HL-60 (cell line): ENCODE measurements at regions not wholly inside any gene's neighbourhood (a gene's known extent, or its start where the extent isn't known, plus 50 kb on each side); places are given as distances from the start of the nearest gene placed in this dataset.
A peak's percentile ranks its signal among the peaks of the same experiment; 100 is the strongest.
"Not testable (repeated sequence)": the region's sequence is repeated elsewhere in the genome, so short reads cannot be mapped to it uniquely, and the experiment has no call there.

Source experiments
- DNase-seq, 2 experiments: peaks; one replicate each; pipeline ENCODE4 v3.0.0-alpha.2; 2010 to 2020; ENCODE audit warnings: low read depth in 1 of 2, low spot score in 1 of 2
- H3K27ac ChIP-seq: fragments of 250-450 bp; sonication (Bioruptor Pico); replicated peaks from 2 replicates; pipeline ENCODE4 v1.5.1; 2020; ENCODE audit warnings: mild to moderate bottlenecking, moderate library complexity
- H3K27me3 ChIP-seq: fragments of 250-450 bp; sonication (Bioruptor Pico); 2 replicates; pipeline ENCODE4 v1.5.1; 2021; ENCODE audit warnings: mild to moderate bottlenecking, moderate library complexity; ENCODE audit not compliant: insufficient read depth, poor library complexity, severe bottlenecking
- H3K4me3 ChIP-seq: replicated peaks from 2 replicates; pipeline ENCODE4 v1.5.1; 2011; ENCODE audit warnings: mild to moderate bottlenecking, control low read depth, low read length; ENCODE audit not compliant: insufficient read depth
- CTCF ChIP-seq: IDR thresholded peaks from one replicate; pipeline ENCODE4 v1.5.1; 2011; ENCODE audit warnings: low read length, control low read depth, inconsistent platforms; ENCODE audit not compliant: insufficient read depth
- GABPA ChIP-seq: IDR thresholded peaks from 2 replicates; pipeline ENCODE4 v1.6.1; 2012; ENCODE audit warnings: low read depth
- POLR2AphosphoS5 ChIP-seq: IDR thresholded peaks from 2 replicates; pipeline ENCODE4 v1.6.1; 2012; ENCODE audit warnings: low read depth
- REST ChIP-seq: IDR thresholded peaks from 2 replicates; pipeline ENCODE4 v1.6.1; 2012; ENCODE audit warnings: low read depth; ENCODE audit not compliant: insufficient replicate concordance
- SPI1 ChIP-seq: IDR thresholded peaks from 2 replicates; pipeline ENCODE4 v1.6.1; 2012; ENCODE audit warnings: low read depth, mild to moderate bottlenecking, borderline replicate concordance

- DNase-seq = peak; percentile 15 to 33
- TF ChIP-seq REST (no peak), SPI1 (no peak), GABPA (no peak), CTCF (no peak), POLR2AphosphoS5 (no peak)
- H3K4me3 ChIP-seq = no peak overlapping the region
- H3K27ac ChIP-seq = no peak overlapping the region
- H3K27me3 ChIP-seq = no peaks in the 10 kb centered on the region
Measured at GRCh38 chr16:58847902-58848661, 114.0 kb upstream of the GOT2 start.

GRCh38 chr16:58846226-58846625 lies 112.1 kb upstream of the GOT2 start:
- not testable (repeated sequence) for H3K4me3 ChIP-seq, H3K27ac ChIP-seq, H3K27me3 ChIP-seq, DNase-seq

GRCh38 chr16:58843675-58844074 lies 109.6 kb upstream of the GOT2 start:
- H3K27me3 ChIP-seq = no peaks in the 10 kb centered on the region
- peak; percentile 11 to 36 for DNase-seq
- H3K4me3 ChIP-seq = no peak overlapping the region
- TF ChIP-seq CTCF = peak; percentile 12
- TF ChIP-seq POLR2AphosphoS5 = no peak
- no peak overlapping the region for H3K27ac ChIP-seq

- DNase-seq = no peak
- Histone ChIP-seq H3K27ac (no peak overlapping the region), H3K27me3 (no peaks in the 10 kb centered on the region), H3K4me3 (no peak overlapping the region)
- TF ChIP-seq GABPA (no peak), SPI1 (no peak), POLR2AphosphoS5 (no peak), REST (no peak), CTCF (no peak)
Measured at GRCh38 chr16:58842746-58843145, 108.6 kb upstream of the GOT2 start.
